Peyer's patch (tissue), 4 donors: ENCODE measurements at regions not wholly inside any gene's neighbourhood (a gene's known extent, or its start where the extent isn't known, plus 50 kb on each side); places are given as distances from the start of the nearest gene placed in this dataset.
"Not testable (repeated sequence)": the region's sequence is repeated elsewhere in the genome, so short reads cannot be mapped to it uniquely, and the experiment has no call there.

Source experiments
- DNase-seq, 3 donors: peaks; one replicate each; pipeline ENCODE4 v3.0.0-alpha.2; 2017 to 2019
- H3K27ac ChIP-seq, 4 donors: fragments of 200-600 bp; sonication (generic); one replicate each; pipeline ENCODE4 v1.5.1; 2016 to 2019
- H3K27me3 ChIP-seq, 2 donors: fragments of 200-600 bp; sonication (generic); one replicate each; pipeline ENCODE4 v1.5.1; 2019
- H3K36me3 ChIP-seq, 3 donors: fragments of 200-600 bp; sonication (generic); one replicate each; pipeline ENCODE4 v1.5.1; 2016 to 2019
- H3K4me1 ChIP-seq, 4 donors: fragments of 200-600 bp; sonication (generic); one replicate each; pipeline ENCODE4 v1.5.1; 2016 to 2019
- H3K4me3 ChIP-seq, 4 donors: fragments of 200-600 bp; sonication (generic); 1 replicate in 3 of 4; 2 replicates in 1 of 4; pipeline ENCODE4 v1.5.1; 2016 to 2019; ENCODE audit warnings: mild to moderate bottlenecking in 1 of 4
- H3K9me3 ChIP-seq, 4 donors: fragments of 200-600 bp; sonication (generic); one replicate each; pipeline ENCODE4 v1.5.1; 2016 to 2019; ENCODE audit warnings: mild to moderate bottlenecking in 1 of 4
- POLR2A ChIP-seq, 2 donors: fragments of 450-650 bp; IDR thresholded peaks; one replicate each; pipeline ENCODE4 v1.5.1; 2017; ENCODE audit warnings: antibody characterized with exemption in 2 of 2, mild to moderate bottlenecking in 2 of 2, moderate library complexity in 2 of 2
- small RNA-seq, 2 donors: library from RNA; depleted of rRNA; stranded (forward); fragments of <200 nt; gene quantifications; one replicate each; pipeline ENCODE3, GENCODE V24; 2016
- TF ChIP-seq, protein P1 (sequence below), 6 experiments: fragments of 450-650 bp in 4 of 6; fragments of 200-600 bp in 2 of 6; sonication (generic) in 1 of 6; IDR thresholded peaks; one replicate each; pipeline ENCODE4 v1.5.1; 2017 to 2019; ENCODE audit warnings: antibody characterized with exemption in 6 of 6, mild to moderate bottlenecking in 3 of 6, moderate library complexity in 1 of 6

GRCh38 chr20:53646550-53646949 is 52.9 kb upstream of the ZNF217 start:
- Histone ChIP-seq H3K36me3 (no peaks in the 10 kb centered on the region), H3K4me3 (no peak overlapping the region), H3K27me3 (no peaks in the 10 kb centered on the region), H3K4me1 (peaks cover 0 to 21% (median 9%) of the 10 kb centered on the region in 4 donors), H3K27ac (no peak overlapping the region), H3K9me3 (no peaks in the 10 kb centered on the region)
- no peak for DNase-seq
- TF ChIP-seq, protein P1, sequence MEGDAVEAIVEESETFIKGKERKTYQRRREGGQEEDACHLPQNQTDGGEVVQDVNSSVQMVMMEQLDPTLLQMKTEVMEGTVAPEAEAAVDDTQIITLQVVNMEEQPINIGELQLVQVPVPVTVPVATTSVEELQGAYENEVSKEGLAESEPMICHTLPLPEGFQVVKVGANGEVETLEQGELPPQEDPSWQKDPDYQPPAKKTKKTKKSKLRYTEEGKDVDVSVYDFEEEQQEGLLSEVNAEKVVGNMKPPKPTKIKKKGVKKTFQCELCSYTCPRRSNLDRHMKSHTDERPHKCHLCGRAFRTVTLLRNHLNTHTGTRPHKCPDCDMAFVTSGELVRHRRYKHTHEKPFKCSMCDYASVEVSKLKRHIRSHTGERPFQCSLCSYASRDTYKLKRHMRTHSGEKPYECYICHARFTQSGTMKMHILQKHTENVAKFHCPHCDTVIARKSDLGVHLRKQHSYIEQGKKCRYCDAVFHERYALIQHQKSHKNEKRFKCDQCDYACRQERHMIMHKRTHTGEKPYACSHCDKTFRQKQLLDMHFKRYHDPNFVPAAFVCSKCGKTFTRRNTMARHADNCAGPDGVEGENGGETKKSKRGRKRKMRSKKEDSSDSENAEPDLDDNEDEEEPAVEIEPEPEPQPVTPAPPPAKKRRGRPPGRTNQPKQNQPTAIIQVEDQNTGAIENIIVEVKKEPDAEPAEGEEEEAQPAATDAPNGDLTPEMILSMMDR (IDR thresholded peaks at IDR 0.05): no peak
- TF ChIP-seq POLR2A (IDR thresholded peaks at IDR 0.05): no peak

- Histone ChIP-seq H3K9me3 (no peaks in the 10 kb centered on the region), H3K36me3 (no peaks in the 10 kb centered on the region), H3K27me3 (no peaks in the 10 kb centered on the region), H3K4me3 (no peak overlapping the region), H3K27ac (peak overlapping the region in 1 of 4 donors; percentile 48), H3K4me1 (peaks cover 0 to 21% (median 9%) of the 10 kb centered on the region in 4 donors)
- DNase-seq: no peak
- TF ChIP-seq, protein P1 (IDR thresholded peaks at IDR 0.05): no peak
- TF ChIP-seq POLR2A (IDR thresholded peaks at IDR 0.05): no peak
These were observed 51.9 kb upstream of the ZNF217 start for GRCh38 chr20:53645582-53645897.

DNA sequence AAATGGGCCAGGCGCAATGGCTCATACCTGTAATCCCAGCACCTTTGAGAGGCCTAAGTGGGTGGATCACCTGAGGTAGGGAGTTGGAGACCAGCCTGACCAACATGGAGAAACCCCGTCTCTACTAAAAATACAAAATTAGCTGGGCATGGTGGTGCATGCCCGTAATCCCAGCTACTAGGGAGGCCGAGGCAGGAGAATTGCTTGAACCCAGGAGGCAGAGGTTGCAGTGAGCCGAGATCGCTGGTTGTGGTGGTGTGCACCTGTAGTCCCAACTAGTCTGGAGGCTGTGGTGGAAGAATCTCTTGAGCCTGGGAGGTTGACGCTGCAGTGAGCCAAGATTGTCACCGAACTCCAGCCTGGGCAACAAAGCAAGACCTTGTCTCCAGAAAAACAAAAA is 50.5 kb upstream of the ZNF217 start:
- H3K36me3 ChIP-seq, H3K27me3 ChIP-seq: not testable (repeated sequence)

More for the DNA sequence above, 50.5 kb upstream of the ZNF217 start:
- not testable (repeated sequence) for H3K4me3 ChIP-seq, H3K9me3 ChIP-seq
- peak in 1 of 3 donors; percentile 15 for DNase-seq
- H3K27ac ChIP-seq: peak overlapping the region in 1 of 4 donors; percentile 79
- H3K4me1 ChIP-seq: peaks cover 0 to 21% (median 9%) of the 10 kb centered on the region in 4 donors

Small RNA genes in the stretch of these regions (small RNA-seq; reads per million reads assigned to genes)
- 0 reads per million in 2 donors for gene RNU7-14P
